BLaER1 treated with 17β-estradiol and CSF1 and Interleukin-3, amounts not matched to agents 10 nM and 100 nM (cell line): ENCODE measurements at regions not wholly inside any gene's neighbourhood (a gene's known extent, or its start where the extent isn't known, plus 50 kb on each side); places are given as distances from the start of the nearest gene placed in this dataset.
"Not testable (repeated sequence)": the region's sequence is repeated elsewhere in the genome, so short reads cannot be mapped to it uniquely, and the experiment has no call there.

Experiments used
- H3K27ac ChIP-seq, 11 experiments: shearing (Covaris generic); formaldehyde crosslinking; 2 replicates each; pipeline ENCODE4 v1.8.1; 2022
- H3K27me3 ChIP-seq, 11 experiments: shearing (Covaris generic); formaldehyde crosslinking; 2 replicates each; pipeline ENCODE4 v1.8.1; 2022
- H3K36me3 ChIP-seq, 11 experiments: shearing (Covaris generic); formaldehyde crosslinking; 2 replicates each; pipeline ENCODE4 v1.8.1; 2022
- H3K4me1 ChIP-seq, 10 experiments: shearing (Covaris generic); formaldehyde crosslinking; 2 replicates each; pipeline ENCODE4 v1.8.1; 2022
- H3K4me2 ChIP-seq, 11 experiments: shearing (Covaris generic); formaldehyde crosslinking; 2 replicates each; pipeline ENCODE4 v1.8.1; 2022
- H3K4me3 ChIP-seq, 10 experiments: shearing (Covaris generic); formaldehyde crosslinking; 2 replicates each; pipeline ENCODE4 v1.8.1; 2022
- H3K9ac ChIP-seq, 11 experiments: shearing (Covaris generic); formaldehyde crosslinking; 2 replicates each; pipeline ENCODE4 v1.8.1; 2022
- H3K9me3 ChIP-seq, 11 experiments: shearing (Covaris generic); formaldehyde crosslinking; replicated peaks in 1 of 11; 2 replicates each; pipeline ENCODE4 v1.8.1; 2022
- H4K20me1 ChIP-seq, 11 experiments: shearing (Covaris generic); formaldehyde crosslinking; 2 replicates each; pipeline ENCODE4 v1.8.1; 2022
- Cebpa-rat ChIP-seq, 11 experiments: shearing (Covaris generic); IDR thresholded peaks; 2 replicates each; pipeline ENCODE4 v1.8.1; 2022

GRCh38 chr9:42396318-42396717 lies 212.9 kb downstream of the SPATA31A6 start:
- no peaks in the 10 kb centered on the region for H3K36me3 ChIP-seq
- H3K4me2 ChIP-seq: no peak overlapping the region
- no peaks in the 10 kb centered on the region for H3K9me3 ChIP-seq
- no peaks in the 10 kb centered on the region for H4K20me1 ChIP-seq
- no peak overlapping the region for H3K4me3 ChIP-seq
- H3K27ac ChIP-seq: no peak overlapping the region
- H3K9ac ChIP-seq: no peak overlapping the region
- no peaks in the 10 kb centered on the region for H3K27me3 ChIP-seq
- no peak for TF ChIP-seq Cebpa-rat (IDR thresholded peaks at IDR 0.05)
- no peaks in the 10 kb centered on the region for H3K4me1 ChIP-seq

GRCh38 chr9:42397336-42397735 lies 213.9 kb downstream of the SPATA31A6 start:
- H3K4me2 ChIP-seq, H3K4me3 ChIP-seq, H3K27me3 ChIP-seq, H3K4me1 ChIP-seq, H3K36me3 ChIP-seq, H3K9ac ChIP-seq, H3K9me3 ChIP-seq, H4K20me1 ChIP-seq, H3K27ac ChIP-seq: not testable (repeated sequence)

GRCh38 chr9:42402919-42403318 lies 219.5 kb downstream of the SPATA31A6 start:
- not testable (repeated sequence) for H3K27me3 ChIP-seq, H3K4me1 ChIP-seq, H3K9ac ChIP-seq, H3K27ac ChIP-seq, H3K9me3 ChIP-seq, H4K20me1 ChIP-seq, H3K4me2 ChIP-seq, H3K4me3 ChIP-seq, H3K36me3 ChIP-seq

- not testable (repeated sequence) for H3K4me2 ChIP-seq, H3K27ac ChIP-seq
These were observed 226.1 kb downstream of the SPATA31A6 start for GRCh38 chr9:42409581-42409980.

GRCh38 chr9:42412354-42412753 lies 228.9 kb downstream of the SPATA31A6 start:
- not testable (repeated sequence) for H3K9me3 ChIP-seq, H3K27me3 ChIP-seq, H3K27ac ChIP-seq, H3K4me3 ChIP-seq, H3K4me1 ChIP-seq, H3K36me3 ChIP-seq, H4K20me1 ChIP-seq, H3K4me2 ChIP-seq, H3K9ac ChIP-seq

More at GRCh38 chr9:42409581-42409980, 226.1 kb downstream of the SPATA31A6 start:
- H3K36me3 ChIP-seq, H3K4me3 ChIP-seq, H3K27me3 ChIP-seq, H3K4me1 ChIP-seq, H4K20me1 ChIP-seq, H3K9me3 ChIP-seq, H3K9ac ChIP-seq: not testable (repeated sequence)

GRCh38 chr9:42414865-42415264 lies 231.4 kb downstream of the SPATA31A6 start:
- not testable (repeated sequence) for H3K4me1 ChIP-seq, H3K4me2 ChIP-seq, H3K4me3 ChIP-seq, H3K9ac ChIP-seq, H3K9me3 ChIP-seq, H3K36me3 ChIP-seq, H3K27ac ChIP-seq, H3K27me3 ChIP-seq, H4K20me1 ChIP-seq

GRCh38 chr9:42419652-42420051 lies 236.2 kb downstream of the SPATA31A6 start:
- not testable (repeated sequence) for H4K20me1 ChIP-seq, H3K4me3 ChIP-seq, H3K4me2 ChIP-seq, H3K36me3 ChIP-seq, H3K27me3 ChIP-seq, H3K9ac ChIP-seq, H3K4me1 ChIP-seq, H3K9me3 ChIP-seq, H3K27ac ChIP-seq

GRCh38 chr9:42420324-42420723 lies 236.9 kb downstream of the SPATA31A6 start:
- not testable (repeated sequence) for H3K27me3 ChIP-seq, H3K4me3 ChIP-seq, H3K9ac ChIP-seq, H3K4me2 ChIP-seq, H3K36me3 ChIP-seq, H4K20me1 ChIP-seq, H3K27ac ChIP-seq, H3K9me3 ChIP-seq, H3K4me1 ChIP-seq

GRCh38 chr9:42421630-42422029 lies 238.2 kb downstream of the SPATA31A6 start:
- not testable (repeated sequence) for H3K4me2 ChIP-seq, H3K36me3 ChIP-seq, H3K4me3 ChIP-seq, H3K9me3 ChIP-seq, H3K4me1 ChIP-seq, H3K27me3 ChIP-seq, H3K9ac ChIP-seq, H4K20me1 ChIP-seq, H3K27ac ChIP-seq

GRCh38 chr9:42430674-42431615 lies 247.5 kb downstream of the SPATA31A6 start:
- H4K20me1 ChIP-seq, H3K9ac ChIP-seq, H3K4me1 ChIP-seq, H3K9me3 ChIP-seq, H3K36me3 ChIP-seq, H3K27me3 ChIP-seq, H3K4me3 ChIP-seq: not testable (repeated sequence)
- Histone ChIP-seq H3K27ac (peak overlapping the region in 6 of 11 experiments; percentile 41 to 73 (median 52); a peak in 11 of 22 replicates), H3K4me2 (0 out of 22 replicates have a peak overlapping the region, but pooled peaks of 1 of the 11 experiments have one; percentile 22)

GRCh38 chr9:42431616-42432010 lies 248.2 kb downstream of the SPATA31A6 start:
- peak overlapping the region in 6 of 11 experiments; percentile 41 to 73 (median 52); a peak in 11 of 22 replicates for H3K27ac ChIP-seq
- H3K9ac ChIP-seq, H3K27me3 ChIP-seq: not testable (repeated sequence)

GRCh38 chr9:42434844-42435714 lies 251.6 kb downstream of the SPATA31A6 start:
- H3K4me2 ChIP-seq, H4K20me1 ChIP-seq, H3K27me3 ChIP-seq, H3K4me1 ChIP-seq, H3K27ac ChIP-seq, H3K9ac ChIP-seq, H3K36me3 ChIP-seq, H3K4me3 ChIP-seq, H3K9me3 ChIP-seq: not testable (repeated sequence)

More at GRCh38 chr9:42431616-42432010, 248.2 kb downstream of the SPATA31A6 start:
- not testable (repeated sequence) for H3K4me3 ChIP-seq, H3K4me1 ChIP-seq, H4K20me1 ChIP-seq, H3K9me3 ChIP-seq, H3K36me3 ChIP-seq
- 0 out of 22 replicates have a peak overlapping the region, but pooled peaks of 1 of the 11 experiments have one; percentile 22 for H3K4me2 ChIP-seq

GRCh38 chr9:42435715-42436342 lies 252.4 kb downstream of the SPATA31A6 start:
- not testable (repeated sequence) for H3K27ac ChIP-seq, H3K9me3 ChIP-seq, H3K9ac ChIP-seq, H3K4me1 ChIP-seq, H3K4me3 ChIP-seq, H3K27me3 ChIP-seq, H3K36me3 ChIP-seq, H4K20me1 ChIP-seq
- H3K4me2 ChIP-seq: peak overlapping the region in 1 of 11 experiments; percentile 29; a peak in 1 of 22 replicates
